ENCODE measurements at regions not wholly inside any gene's neighbourhood (a gene's known extent, or its start where the extent isn't known, plus 50 kb on each side); places are given as distances from the start of the nearest gene placed in this dataset.

DNA sequence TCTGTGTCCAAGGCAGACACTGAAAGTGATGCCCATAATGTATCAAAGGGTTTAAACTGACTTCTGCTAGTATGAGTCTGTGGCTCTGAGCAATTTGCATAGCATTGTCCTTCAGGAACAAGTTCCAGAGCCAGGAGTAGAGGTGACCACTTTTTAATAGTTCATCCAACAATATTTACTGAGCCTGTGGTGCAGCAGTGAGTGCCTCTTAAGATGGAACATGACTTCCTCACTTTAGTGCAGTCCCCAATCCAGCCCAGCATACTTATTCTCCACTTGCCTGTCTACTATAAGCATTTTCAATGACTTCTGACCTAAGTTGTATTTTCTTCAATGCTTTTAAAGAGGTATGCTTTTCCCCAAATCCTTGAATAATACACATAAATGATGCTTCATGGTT lies 611.3 kb downstream of the MED13L start:
- TF ChIP-seq JUN (IDR thresholded peaks at IDR 0.05; ENCODE audit: low read depth, low read length): no peak
- TF ChIP-seq SP1 (IDR thresholded peaks at IDR 0.05; ENCODE audit: low read depth, low read length): no peak
- TF ChIP-seq POLR2AphosphoS5 (IDR thresholded peaks at IDR 0.05; ENCODE audit: low read depth, low read length): no peak
- TF ChIP-seq, protein P1, sequence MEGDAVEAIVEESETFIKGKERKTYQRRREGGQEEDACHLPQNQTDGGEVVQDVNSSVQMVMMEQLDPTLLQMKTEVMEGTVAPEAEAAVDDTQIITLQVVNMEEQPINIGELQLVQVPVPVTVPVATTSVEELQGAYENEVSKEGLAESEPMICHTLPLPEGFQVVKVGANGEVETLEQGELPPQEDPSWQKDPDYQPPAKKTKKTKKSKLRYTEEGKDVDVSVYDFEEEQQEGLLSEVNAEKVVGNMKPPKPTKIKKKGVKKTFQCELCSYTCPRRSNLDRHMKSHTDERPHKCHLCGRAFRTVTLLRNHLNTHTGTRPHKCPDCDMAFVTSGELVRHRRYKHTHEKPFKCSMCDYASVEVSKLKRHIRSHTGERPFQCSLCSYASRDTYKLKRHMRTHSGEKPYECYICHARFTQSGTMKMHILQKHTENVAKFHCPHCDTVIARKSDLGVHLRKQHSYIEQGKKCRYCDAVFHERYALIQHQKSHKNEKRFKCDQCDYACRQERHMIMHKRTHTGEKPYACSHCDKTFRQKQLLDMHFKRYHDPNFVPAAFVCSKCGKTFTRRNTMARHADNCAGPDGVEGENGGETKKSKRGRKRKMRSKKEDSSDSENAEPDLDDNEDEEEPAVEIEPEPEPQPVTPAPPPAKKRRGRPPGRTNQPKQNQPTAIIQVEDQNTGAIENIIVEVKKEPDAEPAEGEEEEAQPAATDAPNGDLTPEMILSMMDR (IDR thresholded peaks at IDR 0.05; ENCODE audit: control extremely low read depth in 1 of 3, insufficient read depth in 1 of 3, low read depth in 1 of 3, low read length in 3 of 3): no peak
- TF ChIP-seq EZH2 (IDR thresholded peaks at IDR 0.05; ENCODE audit: low read depth, low read length, severe bottlenecking): no peak
- TF ChIP-seq NANOG (IDR thresholded peaks at IDR 0.05; ENCODE audit: insufficient read depth, low read depth, low read length, poor library complexity, severe bottlenecking): no peak
- no peak for TF ChIP-seq RAD21 (IDR thresholded peaks at IDR 0.05 in 1 of 2, conservative IDR thresholded peaks at IDR 0.05 in 1 of 2; ENCODE audit: low read depth in 2 of 2, low read length in 2 of 2)
- TF ChIP-seq ASH2L (IDR thresholded peaks at IDR 0.05; ENCODE audit: low read length): no peak
- TF ChIP-seq TCF12 (IDR thresholded peaks at IDR 0.05; ENCODE audit: low read depth, low read length): no peak

Measured in H1 (cell line).